ENCODE measurements at regions not wholly inside any gene's neighbourhood (a gene's known extent, or its start where the extent isn't known, plus 50 kb on each side); places are given as distances from the start of the nearest gene placed in this dataset.

- Histone ChIP-seq H3K9ac (ENCODE audit: low read length) (no peak overlapping the region), H3K79me2 (ENCODE audit: low read length) (no peaks in the 10 kb centered on the region), H3F3A (ENCODE audit: insufficient read depth, low read length) (no peaks in the 10 kb centered on the region), H3K4me3 (ENCODE audit: low read length) (no peak overlapping the region), H2AFZ (ENCODE audit: low read length) (no peak overlapping the region), H3K27ac (ENCODE audit: low read length) (no peak overlapping the region), H4K20me1 (ENCODE audit: insufficient read depth, low read length) (no peaks in the 10 kb centered on the region), H3K9me3 (replicated peaks; ENCODE audit: insufficient read depth, low read length) (no peaks in the 10 kb centered on the region), H3K36me3 (replicated peaks; ENCODE audit: insufficient read depth, low read length) (no peaks in the 10 kb centered on the region), H3K4me1 (ENCODE audit: low read length) (no peaks in the 10 kb centered on the region), H3K4me2 (ENCODE audit: low read depth, low read length) (no peak overlapping the region), H3K9me2 (replicated peaks; ENCODE audit: insufficient read depth, low read length) (no peaks in the 10 kb centered on the region), H3K27me3 (replicated peaks; ENCODE audit: insufficient read depth, low read length) (no peaks in the 10 kb centered on the region)
- TF ChIP-seq EZH2phosphoT487 (IDR thresholded peaks at IDR 0.05; ENCODE audit: low read length) (no peak), EZH2 (optimal IDR thresholded peaks at IDR 0.05; ENCODE audit: low read depth, low read length) (no peak), CTCF (IDR thresholded peaks at IDR 0.05; ENCODE audit: low read length) (no peak)
- DNase-seq = no peak
Observed at GRCh38 chr6:145360865-145361264, 374.5 kb downstream of the EPM2A start.

DNA sequence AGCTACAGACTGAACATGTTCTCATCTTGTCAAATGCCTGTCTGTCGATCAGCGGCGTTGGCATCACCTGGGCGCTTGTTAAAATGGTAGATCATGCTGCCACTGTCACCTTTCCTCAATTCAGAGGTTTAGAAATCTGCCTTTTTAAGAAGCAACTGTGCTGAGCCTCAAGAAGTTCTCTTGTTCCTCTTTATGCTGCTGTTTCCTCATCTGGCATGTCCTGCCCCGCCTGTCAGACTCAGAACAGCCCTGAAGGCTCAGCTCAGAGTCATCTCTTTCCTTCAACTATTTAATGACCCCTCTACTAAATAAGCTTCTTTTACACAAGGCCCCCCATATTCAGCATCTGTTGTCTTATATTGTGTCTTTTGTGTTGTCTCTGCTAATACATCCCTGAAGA lies 368.2 kb downstream of the EPM2A start:
- Histone ChIP-seq H3K4me2 (ENCODE audit: low read depth, low read length) (no peak overlapping the region), H3K79me2 (ENCODE audit: low read length) (no peaks in the 10 kb centered on the region), H2AFZ (ENCODE audit: low read length) (no peak overlapping the region), H3K27ac (ENCODE audit: low read length) (no peak overlapping the region), H3K4me1 (ENCODE audit: low read length) (0 out of 2 replicates have a peak, but pooled peaks cover under 1% of the 10 kb centered on the region), H3K9me2 (replicated peaks; ENCODE audit: insufficient read depth, low read length) (no peaks in the 10 kb centered on the region), H3K9me3 (replicated peaks; ENCODE audit: insufficient read depth, low read length) (no peaks in the 10 kb centered on the region), H3K36me3 (replicated peaks; ENCODE audit: insufficient read depth, low read length) (no peaks in the 10 kb centered on the region), H3K9ac (ENCODE audit: low read length) (no peak overlapping the region), H3F3A (ENCODE audit: insufficient read depth, low read length) (no peaks in the 10 kb centered on the region), H3K4me3 (ENCODE audit: low read length) (no peak overlapping the region), H4K20me1 (ENCODE audit: insufficient read depth, low read length) (no peaks in the 10 kb centered on the region), H3K27me3 (replicated peaks; ENCODE audit: insufficient read depth, low read length) (no peaks in the 10 kb centered on the region)
- no peak for DNase-seq
- TF ChIP-seq EZH2 (optimal IDR thresholded peaks at IDR 0.05; ENCODE audit: low read depth, low read length) (no peak), EZH2phosphoT487 (IDR thresholded peaks at IDR 0.05; ENCODE audit: low read length) (no peak), CTCF (IDR thresholded peaks at IDR 0.05; ENCODE audit: low read length) (no peak)

- 0 out of 2 replicates have a peak, but pooled peaks cover 2% of the 10 kb centered on the region for H3K4me1 ChIP-seq (ENCODE audit: low read length)
- H3K4me3 ChIP-seq (ENCODE audit: low read length) = no peak overlapping the region
- H3K9me3 ChIP-seq (replicated peaks; ENCODE audit: insufficient read depth, low read length) = no peaks in the 10 kb centered on the region
- H3K79me2 ChIP-seq (ENCODE audit: low read length) = no peaks in the 10 kb centered on the region
- DNase-seq = no peak
- H3F3A ChIP-seq (ENCODE audit: insufficient read depth, low read length) = no peaks in the 10 kb centered on the region
- H3K27me3 ChIP-seq (replicated peaks; ENCODE audit: insufficient read depth, low read length) = no peaks in the 10 kb centered on the region
- no peaks in the 10 kb centered on the region for H4K20me1 ChIP-seq (ENCODE audit: insufficient read depth, low read length)
- H3K27ac ChIP-seq (ENCODE audit: low read length) = no peak overlapping the region
- no peaks in the 10 kb centered on the region for H3K9me2 ChIP-seq (replicated peaks; ENCODE audit: insufficient read depth, low read length)
- no peaks in the 10 kb centered on the region for H3K36me3 ChIP-seq (replicated peaks; ENCODE audit: insufficient read depth, low read length)
- TF ChIP-seq CTCF (IDR thresholded peaks at IDR 0.05; ENCODE audit: low read length) (no peak), EZH2phosphoT487 (IDR thresholded peaks at IDR 0.05; ENCODE audit: low read length) (no peak), EZH2 (optimal IDR thresholded peaks at IDR 0.05; ENCODE audit: low read depth, low read length) (no peak)
- H3K9ac ChIP-seq (ENCODE audit: low read length) = no peak overlapping the region
- no peak overlapping the region for H2AFZ ChIP-seq (ENCODE audit: low read length)
- no peak overlapping the region for H3K4me2 ChIP-seq (ENCODE audit: low read depth, low read length)
Observed at GRCh38 chr6:145368075-145368474, 367.2 kb downstream of the EPM2A start.
